PC-3 (cell line): ENCODE measurements at regions not wholly inside any gene's neighbourhood (a gene's known extent, or its start where the extent isn't known, plus 50 kb on each side); places are given as distances from the start of the nearest gene placed in this dataset.

Source experiments
- ATAC-seq: fragments of 200-7000 bp; cut with Tn5 transposase; 2 replicates; pipeline ENCODE4 v1.9.1; 2020; ENCODE audit warnings: mild to moderate bottlenecking, moderate library complexity
- BruUV-seq: library from RNA; stranded (reverse); fragments of 400-500 nt; replicated peaks from 2 replicates; lab custom pipeline; 2021; lab: Mats Ljungman, UMichigan
- CTCF ChIA-PET: fragments of 300-600 bp; sonication (Branson Sonifier 250); formaldehyde crosslinking; loops from one replicate; lab custom pipeline; 2022; ENCODE audit warnings: antibody characterized with exemption; lab: Charles Lee
- POLR2A ChIA-PET: fragments of 300-600 bp; sonication (Branson Sonifier 250); formaldehyde crosslinking; loops from one replicate; lab custom pipeline; 2022; ENCODE audit warnings: antibody characterized with exemption; ENCODE audit not compliant: unreplicated experiment; lab: Charles Lee
- DNase-seq: peaks from one replicate; pipeline ENCODE4 v3.0.0-alpha.2; 2015
- H2AFZ ChIP-seq: fragments of 300-600 bp; sonication (generic); 2 replicates; pipeline ENCODE4 v1.6.0; 2016; ENCODE audit warnings: antibody characterized with exemption, low read length
- H3F3A ChIP-seq: fragments of 300-600 bp; sonication (generic); one replicate; pipeline ENCODE4 v1.6.0; 2017; ENCODE audit warnings: antibody characterized with exemption, low read length, control low read depth, mild to moderate bottlenecking; ENCODE audit not compliant: unreplicated experiment
- H3K27ac ChIP-seq: fragments of 300-600 bp; sonication (generic); 2 replicates; pipeline ENCODE4 v1.5.1; 2016; ENCODE audit warnings: mild to moderate bottlenecking, low read length
- H3K27me3 ChIP-seq: fragments of 300-600 bp; sonication (generic); 2 replicates; pipeline ENCODE4 v1.6.1; 2016; ENCODE audit warnings: low read length, mixed read lengths
- H3K36me3 ChIP-seq: fragments of 300-600 bp; sonication (generic); 2 replicates; pipeline ENCODE4 v1.6.1; 2016; ENCODE audit warnings: low read depth, mixed run types, low read length, mixed read lengths
- H3K4me1 ChIP-seq: fragments of 300-600 bp; sonication (generic); 2 replicates; pipeline ENCODE4 v1.5.1; 2016; ENCODE audit warnings: low read length; ENCODE audit not compliant: insufficient read depth
- H3K4me2 ChIP-seq: fragments of 300-600 bp; sonication (generic); 2 replicates; pipeline ENCODE4 v1.6.0; 2016; ENCODE audit warnings: low read length
- H3K4me3 ChIP-seq: fragments of 300-600 bp; sonication (generic); 2 replicates; pipeline ENCODE4 v1.5.1; 2016; ENCODE audit warnings: mild to moderate bottlenecking, low read length, mixed read lengths
- H3K79me2 ChIP-seq: fragments of 300-600 bp; sonication (generic); 2 replicates; pipeline ENCODE4 v1.6.1; 2017; ENCODE audit warnings: low read length, mixed read lengths
- H3K9ac ChIP-seq: fragments of 300-600 bp; sonication (generic); 2 replicates; pipeline ENCODE4 v1.6.0; 2016; ENCODE audit warnings: mild to moderate bottlenecking, low read length
- H3K9me2 ChIP-seq: fragments of 300-600 bp; sonication (generic); replicated peaks from 2 replicates; pipeline ENCODE4 v1.6.1; 2016; ENCODE audit warnings: mixed run types, low read length, mixed read lengths
- H3K9me3 ChIP-seq: fragments of 300-600 bp; sonication (generic); 2 replicates; pipeline ENCODE4 v1.6.1; 2016; ENCODE audit warnings: low read length, mixed read lengths
- H4K20me1 ChIP-seq: fragments of 300-600 bp; sonication (generic); 2 replicates; pipeline ENCODE4 v1.6.1; 2016; ENCODE audit warnings: low read length, mixed read lengths
- CTCF ChIP-seq: fragments of 300-600 bp; sonication (generic); conservative IDR thresholded peaks from 2 replicates; pipeline ENCODE4 v1.5.1; 2017; ENCODE audit warnings: antibody characterized with exemption, low read depth, mild to moderate bottlenecking, low read length
- EZH2 ChIP-seq: fragments of 300-600 bp; sonication (generic); IDR thresholded peaks from one replicate; pipeline ENCODE4 v1.6.1; 2017; ENCODE audit warnings: antibody characterized with exemption, mild to moderate bottlenecking, low read length; ENCODE audit not compliant: unreplicated experiment
- EZH2phosphoT487 ChIP-seq: fragments of 300-600 bp; sonication (generic); IDR thresholded peaks from 2 replicates; pipeline ENCODE4 v1.6.1; 2018; ENCODE audit warnings: mild to moderate bottlenecking, antibody characterized with exemption, low read length, borderline replicate concordance
- intact Hi-C: fragments of 100-400 bp; cut with micrococcal nuclease; formaldehyde crosslinking; loops from 2 replicates; pipeline ENCODE4 v1.9.0; 2023

DNA sequence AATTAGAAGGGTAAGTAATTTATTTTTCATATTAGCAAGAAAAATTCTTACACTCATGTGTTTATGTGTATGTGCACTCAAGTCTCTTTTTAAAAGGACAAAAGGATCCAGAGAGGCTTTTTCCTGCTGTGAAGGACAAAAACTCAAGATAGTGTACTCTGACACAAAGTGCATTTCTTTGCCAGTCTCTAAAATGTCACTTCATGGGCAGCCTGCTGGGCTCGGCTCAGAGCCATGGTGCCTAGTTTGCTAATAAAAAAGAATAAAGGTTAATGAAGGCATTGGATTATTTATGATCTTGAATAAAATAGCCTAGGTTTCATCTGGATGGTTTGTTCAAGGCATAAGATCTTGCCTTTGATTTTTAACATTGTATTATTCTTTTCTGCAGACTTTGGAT is 989.0 kb downstream of the TBL1XR1 start:
- TF ChIP-seq EZH2 = no peak
- no peak for TF ChIP-seq EZH2phosphoT487
- TF ChIP-seq CTCF = no peak
- ChIA-PET CTCF (no interaction called here), POLR2A (no interaction called here)
- no peaks in the 10 kb centered on the region for H3K9me2 ChIP-seq
- no peak overlapping the region for H3K4me3 ChIP-seq
- no peak overlapping the region for H3K27ac ChIP-seq
- no peaks in the 10 kb centered on the region for H3K9me3 ChIP-seq
- no peaks in the 10 kb centered on the region for H3F3A ChIP-seq
- no peak for DNase-seq
- no peak overlapping the region for H3K4me2 ChIP-seq
- H3K9ac ChIP-seq = no peak overlapping the region
- H3K79me2 ChIP-seq = no peaks in the 10 kb centered on the region
- no TSS peak for BruUV-seq
- intact Hi-C loops = no loop called here
- H2AFZ ChIP-seq = no peak overlapping the region
- no peaks in the 10 kb centered on the region for H3K27me3 ChIP-seq
- no peaks in the 10 kb centered on the region for H4K20me1 ChIP-seq
- no peaks in the 10 kb centered on the region for H3K36me3 ChIP-seq
- ATAC-seq = no peak
- no peaks in the 10 kb centered on the region for H3K4me1 ChIP-seq

DNA sequence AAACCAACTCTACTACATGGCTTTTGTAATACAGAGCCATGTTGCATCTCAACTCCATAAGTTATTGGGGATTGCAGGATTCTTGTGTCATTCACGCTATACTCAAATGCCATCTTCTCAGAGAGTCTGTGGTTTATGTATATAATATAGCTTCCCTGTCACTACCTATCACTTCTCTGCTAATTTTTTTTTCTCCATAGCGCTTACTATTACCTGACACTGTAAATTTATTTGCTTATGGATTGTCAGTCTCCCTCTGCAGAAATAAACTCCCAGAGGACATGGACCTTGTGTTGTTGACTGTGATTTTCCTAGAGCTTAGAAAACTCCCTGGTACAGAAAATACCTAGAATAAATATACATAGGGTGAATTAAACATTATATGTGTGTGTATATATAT is 990.5 kb downstream of the TBL1XR1 start:
- no peak overlapping the region for H3K4me3 ChIP-seq
- no peaks in the 10 kb centered on the region for H3K27me3 ChIP-seq
- H3K4me1 ChIP-seq = no peaks in the 10 kb centered on the region
- no peak overlapping the region for H3K27ac ChIP-seq
- no peaks in the 10 kb centered on the region for H3K9me2 ChIP-seq
- H4K20me1 ChIP-seq = no peaks in the 10 kb centered on the region
- POLR2A ChIA-PET = no interaction called here
- no peak overlapping the region for H2AFZ ChIP-seq
- H3K79me2 ChIP-seq = no peaks in the 10 kb centered on the region
- no peak overlapping the region for H3K9ac ChIP-seq
- H3F3A ChIP-seq = no peaks in the 10 kb centered on the region
- no peak overlapping the region for H3K4me2 ChIP-seq
- ATAC-seq = no peak
- no peaks in the 10 kb centered on the region for H3K36me3 ChIP-seq
- H3K9me3 ChIP-seq = no peaks in the 10 kb centered on the region
- DNase-seq = no peak
- CTCF ChIA-PET = no interaction called here
- TF ChIP-seq CTCF (no peak), EZH2 (no peak), EZH2phosphoT487 (no peak)
- BruUV-seq = no TSS peak
- intact Hi-C loops = no loop called here

- no peak overlapping the region for H3K27ac ChIP-seq
- POLR2A ChIA-PET = no interaction called here
Measured at GRCh38 chr3:176202652-176203051, 994.6 kb downstream of the TBL1XR1 start.

More at GRCh38 chr3:176202652-176203051, 994.6 kb downstream of the TBL1XR1 start:
- Histone ChIP-seq H3K9ac (no peak overlapping the region), H3K79me2 (no peaks in the 10 kb centered on the region), H3K9me2 (no peaks in the 10 kb centered on the region), H3K4me1 (no peaks in the 10 kb centered on the region), H3K36me3 (no peaks in the 10 kb centered on the region), H3K27me3 (no peaks in the 10 kb centered on the region), H3K4me3 (no peak overlapping the region), H4K20me1 (no peaks in the 10 kb centered on the region), H2AFZ (no peak overlapping the region), H3K4me2 (no peak overlapping the region), H3F3A (no peaks in the 10 kb centered on the region), H3K9me3 (no peaks in the 10 kb centered on the region)
- TF ChIP-seq EZH2 (no peak), CTCF (no peak), EZH2phosphoT487 (no peak)
- intact Hi-C loops = no loop called here
- no TSS peak for BruUV-seq
- DNase-seq (no peak), ATAC-seq (no peak)
- CTCF ChIA-PET = no interaction called here
